Germinal center (tissue), 1 donor: ENCODE measurements at regions not wholly inside any gene's neighbourhood (a gene's known extent, or its start where the extent isn't known, plus 50 kb on each side); places are given as distances from the start of the nearest gene placed in this dataset.

Experiments
- DNase-seq: peaks from one replicate; pipeline ENCODE4 v3.0.0; 2012; ENCODE audit warnings: mixed read lengths, low spot score

DNA sequence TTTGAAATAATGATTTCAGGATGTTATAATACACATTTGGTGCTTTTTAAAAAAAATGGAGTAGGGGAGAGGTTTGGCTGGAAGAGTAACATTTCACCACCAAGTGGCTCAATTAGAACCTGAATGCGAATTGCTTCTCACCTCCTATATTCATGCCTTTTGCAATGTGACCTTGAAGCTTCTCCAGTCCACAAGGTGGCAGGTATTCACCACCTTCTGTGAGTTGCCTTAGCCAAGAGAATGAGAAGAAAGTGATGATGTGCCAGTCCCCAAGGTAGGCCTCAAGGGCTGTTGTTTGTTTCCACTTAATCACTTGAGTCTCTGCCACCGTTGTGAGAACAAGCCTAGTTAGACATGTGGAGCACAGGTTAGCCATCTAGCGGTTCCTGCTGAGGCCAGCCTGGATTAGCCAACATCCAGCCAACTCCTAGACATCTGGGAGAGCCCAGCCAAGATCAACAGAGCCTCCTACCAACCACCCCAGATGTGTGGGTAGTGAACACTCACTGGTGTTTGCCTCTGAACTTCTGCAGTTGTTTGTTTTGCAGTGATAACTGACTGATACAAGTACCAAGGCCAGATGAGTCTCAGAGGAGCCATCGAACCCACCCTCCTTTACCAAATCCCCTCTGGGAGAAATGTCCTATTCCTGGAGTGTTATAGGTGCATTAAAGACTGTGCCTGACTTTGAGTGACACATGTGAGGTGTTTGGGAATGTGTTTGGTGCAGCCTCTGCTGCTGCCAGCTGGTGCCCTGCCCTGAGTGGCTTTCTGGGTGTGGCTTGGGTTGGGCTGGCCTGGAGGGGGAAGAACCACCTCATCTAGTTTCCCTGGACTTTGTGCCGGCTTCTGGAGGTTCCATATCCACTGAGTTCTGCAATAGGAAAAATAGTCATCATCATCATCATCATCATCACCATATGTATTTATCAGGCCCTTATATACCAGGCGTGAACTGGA, 132.5 kb upstream of the RFLNA start:
- no peak for DNase-seq

DNA sequence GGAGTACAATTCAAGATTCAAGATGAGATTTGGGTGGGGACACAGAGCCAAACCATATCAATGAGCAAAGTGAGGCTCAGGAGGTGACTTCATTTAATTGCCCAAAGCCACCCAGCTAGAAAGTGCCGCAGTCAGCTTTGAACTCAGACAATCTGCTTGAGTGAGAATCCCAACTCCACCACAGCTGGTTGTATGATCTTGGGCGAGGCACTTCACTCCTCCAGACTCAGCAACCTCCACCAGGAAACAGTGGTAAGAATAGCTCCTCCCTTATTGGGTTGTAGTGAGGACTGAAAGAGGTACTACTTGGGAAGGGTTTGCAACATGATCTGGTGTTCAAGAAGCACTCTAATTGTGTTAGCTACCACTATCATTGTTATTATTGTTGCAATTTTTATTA, 129.2 kb upstream of the RFLNA start:
- no peak for DNase-seq

DNA sequence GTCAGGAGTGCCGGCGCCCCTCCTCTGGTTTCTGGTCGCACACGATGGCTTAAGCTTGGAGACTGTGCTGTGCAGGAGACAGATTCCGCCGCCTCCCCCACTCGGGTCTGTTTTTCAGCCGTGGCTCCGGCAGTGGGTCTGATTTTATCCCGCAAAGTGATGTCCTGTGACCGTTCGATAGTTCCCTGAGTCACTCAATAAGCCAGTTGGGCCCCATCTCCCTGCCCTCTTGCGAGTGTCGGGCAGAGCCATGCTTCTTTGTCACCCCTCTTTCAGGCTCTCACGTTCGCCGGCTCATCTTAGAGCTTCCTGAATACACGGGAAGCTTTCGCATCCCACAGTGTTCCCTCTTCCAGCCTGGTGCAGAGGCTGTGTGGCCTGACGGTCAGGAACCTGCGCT, 127.8 kb upstream of the RFLNA start:
- no peak for DNase-seq

DNA sequence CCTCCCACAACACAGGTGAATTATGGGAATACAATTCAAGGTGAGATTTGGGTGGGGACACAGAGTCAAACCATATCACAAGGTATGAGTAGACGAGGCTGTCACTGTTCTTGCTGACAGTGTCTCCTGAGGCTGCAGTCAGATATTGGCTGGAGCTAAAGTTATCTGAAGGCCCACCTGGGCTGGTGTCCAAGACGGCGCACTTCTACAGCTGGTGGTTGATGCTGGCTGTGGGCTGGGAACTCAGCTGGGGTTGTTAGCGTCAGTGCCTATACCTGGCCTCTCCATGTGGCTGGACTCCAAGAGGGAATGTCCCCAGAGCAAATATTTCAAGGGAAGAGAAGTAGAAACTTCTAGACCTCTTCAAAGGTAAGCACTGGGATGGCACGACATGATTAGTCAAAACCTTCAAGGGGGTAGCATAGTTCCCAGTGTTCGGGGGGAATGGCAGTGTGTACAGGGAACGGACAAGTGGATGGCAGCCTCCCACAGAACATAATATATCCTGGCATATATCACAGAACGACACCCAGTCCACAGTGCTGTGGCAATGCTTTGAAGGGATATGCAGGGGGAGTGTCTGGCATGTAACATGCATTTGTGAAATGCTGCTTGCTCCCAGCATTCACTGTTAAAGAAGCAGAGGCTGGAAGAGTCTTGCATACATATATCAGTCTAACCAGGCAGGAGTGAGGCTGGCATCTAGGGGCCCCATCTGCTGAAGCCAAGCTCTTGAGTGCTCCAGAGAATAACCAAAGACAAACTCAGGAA, 126.7 kb upstream of the RFLNA start:
- no peak for DNase-seq

DNA sequence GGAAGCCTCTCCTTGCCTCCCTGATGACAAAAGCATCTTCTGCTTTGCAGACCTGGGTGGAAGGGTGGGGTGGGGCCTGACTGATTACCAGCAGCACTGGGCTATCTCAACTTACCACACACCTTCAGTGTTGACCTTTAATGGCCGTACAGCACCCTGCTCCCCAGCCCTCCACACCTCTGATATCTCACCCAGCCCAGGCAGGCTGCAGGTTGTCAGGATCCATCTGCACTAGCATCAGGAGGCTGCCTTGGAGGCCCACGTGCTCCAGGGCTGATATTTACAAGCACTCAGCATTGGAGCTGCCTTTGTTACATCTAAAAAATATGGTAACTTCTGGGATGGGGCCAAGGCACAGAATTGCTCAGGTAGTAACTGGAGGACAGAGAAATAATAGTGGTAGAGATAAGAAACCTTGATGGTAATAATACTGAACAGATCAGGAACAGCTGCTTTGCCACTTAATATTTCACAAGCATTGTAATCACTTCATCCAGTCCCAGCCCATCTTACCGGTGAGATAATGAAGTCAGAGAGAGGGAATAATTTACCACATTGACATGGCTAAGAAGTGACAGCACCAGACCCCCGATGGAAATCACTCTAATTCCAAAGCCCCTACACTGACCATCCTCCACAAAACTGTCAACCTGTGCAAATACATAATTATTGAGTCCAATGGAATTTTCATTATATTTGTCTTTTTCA, 125.2 kb upstream of the RFLNA start:
- DNase-seq = no peak

DNA sequence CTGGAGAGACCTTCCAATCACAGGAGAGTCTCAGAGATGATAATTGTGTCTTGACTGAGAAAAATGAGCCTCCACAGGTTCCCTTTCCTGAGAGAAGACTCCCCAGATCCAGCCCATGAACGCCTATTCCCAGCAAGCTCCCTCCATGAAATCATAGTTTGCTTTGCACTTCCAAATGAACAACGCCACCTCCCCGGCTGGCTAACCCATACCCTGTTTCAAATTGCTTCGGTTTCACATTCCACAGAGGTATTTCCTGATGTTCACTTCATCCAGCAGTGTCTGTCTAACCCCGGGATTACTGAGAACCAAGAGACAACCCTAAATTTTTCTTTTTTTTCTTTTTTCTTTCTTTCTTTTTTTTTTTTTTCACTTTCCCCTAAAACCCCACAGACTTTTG, 124.1 kb upstream of the RFLNA start:
- no peak for DNase-seq

DNA sequence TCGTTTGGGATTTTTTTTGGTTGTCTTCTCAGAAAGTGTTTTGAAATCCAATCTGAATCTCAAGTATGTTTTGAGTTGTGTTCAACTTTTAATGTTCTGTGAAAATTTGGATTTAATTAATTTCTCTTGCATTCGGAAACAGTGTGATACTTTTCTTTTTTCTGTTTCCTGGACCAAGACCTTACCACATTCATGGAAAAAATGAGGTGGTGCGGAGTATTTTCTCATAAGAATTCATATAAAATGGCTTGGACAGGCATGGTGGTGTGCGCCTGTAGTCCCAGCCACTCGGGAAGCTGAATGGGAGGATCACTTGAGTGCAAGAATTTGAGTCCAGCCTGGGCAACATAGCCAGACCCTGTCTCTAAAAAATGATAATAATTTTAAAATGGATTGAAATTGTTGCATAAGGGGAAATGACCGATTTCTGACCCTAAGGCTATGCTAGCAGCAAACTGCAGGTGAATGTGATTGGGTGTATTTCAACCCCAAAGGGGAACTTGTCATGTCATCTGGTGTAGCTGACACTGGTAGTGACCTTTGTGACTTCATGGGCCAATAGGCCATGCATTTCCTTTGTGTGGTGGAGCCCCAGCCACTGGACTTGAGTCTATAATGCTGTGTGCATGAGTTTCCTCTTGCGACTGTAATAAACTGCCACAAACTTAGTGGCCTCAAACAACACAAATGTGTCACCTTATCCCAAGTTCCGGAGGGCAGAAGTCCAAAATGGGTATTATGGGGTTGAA, 123.5 kb upstream of the RFLNA start:
- DNase-seq = no peak

DNA sequence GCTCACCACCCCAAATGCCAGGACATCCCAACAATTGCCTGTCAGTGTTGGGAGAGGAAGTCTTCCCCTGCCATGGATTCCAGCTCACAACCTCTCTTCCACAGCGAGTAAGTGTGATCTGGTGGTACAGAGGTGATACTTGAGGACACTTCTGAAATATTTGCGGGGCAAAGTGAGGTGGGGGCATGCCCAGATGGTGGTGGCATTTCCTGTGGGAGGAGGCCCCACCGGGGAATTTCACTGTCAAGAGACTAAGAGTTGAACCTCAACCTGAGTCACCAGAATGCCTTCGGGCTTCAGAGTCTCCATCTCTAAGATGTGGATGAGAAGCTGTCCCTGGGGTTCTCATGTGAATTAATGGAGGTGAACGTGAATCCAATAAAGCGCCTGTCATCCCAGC, 122.3 kb upstream of the RFLNA start:
- DNase-seq = no peak

DNA sequence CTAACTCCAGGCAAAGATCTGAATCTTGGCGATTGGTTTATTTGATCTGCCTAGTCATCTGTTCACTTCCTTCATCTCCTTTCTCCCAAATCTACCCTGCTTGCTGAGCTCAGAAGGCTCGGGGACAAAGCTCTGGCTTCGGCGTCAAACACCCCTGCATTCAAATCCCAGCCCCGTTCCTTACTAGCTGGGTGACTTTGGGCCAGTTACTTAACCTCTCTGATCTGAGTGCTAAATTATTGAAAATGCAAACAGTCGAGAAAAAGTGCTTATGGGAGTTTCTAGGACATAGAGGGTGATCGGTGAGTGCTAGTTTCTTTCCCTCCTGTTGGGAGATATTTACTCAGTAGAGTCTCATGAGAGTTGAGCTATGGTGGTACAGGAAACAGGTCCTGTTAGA, 121.2 kb upstream of the RFLNA start:
- no peak for DNase-seq

DNA sequence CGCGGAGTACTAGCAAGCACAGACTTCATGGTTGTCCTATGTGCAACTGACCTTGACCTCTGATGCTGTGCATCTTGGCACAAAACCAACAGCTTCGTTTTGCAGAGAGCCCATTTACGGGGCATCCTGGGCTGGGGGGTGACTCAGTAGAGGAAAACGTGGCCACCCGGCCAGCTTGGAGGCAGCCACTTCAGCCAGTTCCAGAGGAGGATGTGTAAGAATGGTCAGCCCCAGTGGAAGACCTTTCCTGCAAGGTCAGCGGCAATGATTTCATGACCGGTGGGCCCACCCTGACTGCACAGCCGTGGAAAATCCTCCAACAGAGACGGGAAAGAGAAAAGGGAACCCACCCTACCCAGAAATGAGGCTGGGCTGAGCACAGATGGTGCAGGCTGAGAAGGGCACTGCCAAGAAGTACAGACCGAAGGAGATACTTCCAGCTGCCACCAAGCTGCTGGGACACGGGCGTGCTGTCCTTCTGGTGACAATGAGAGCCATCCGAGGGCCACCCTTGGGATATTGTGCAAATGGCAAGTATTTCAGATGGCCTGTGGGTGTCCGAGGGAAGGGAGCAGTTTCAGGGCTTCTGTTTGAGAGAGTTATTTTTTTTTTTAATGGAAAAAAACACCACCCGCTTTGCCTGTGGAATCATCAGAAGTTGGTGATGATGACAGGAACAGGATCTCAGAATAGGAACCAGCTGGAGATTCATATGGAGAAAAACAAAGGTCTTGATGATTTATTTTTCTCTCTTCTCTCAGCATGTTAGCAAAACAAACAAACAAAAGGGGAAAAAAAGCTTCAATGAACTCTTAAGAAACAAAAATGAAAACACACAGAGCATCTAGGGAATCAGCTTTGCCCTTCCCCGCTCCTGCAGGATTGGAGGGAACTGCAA, 120.2 kb upstream of the RFLNA start:
- DNase-seq = no peak

DNA sequence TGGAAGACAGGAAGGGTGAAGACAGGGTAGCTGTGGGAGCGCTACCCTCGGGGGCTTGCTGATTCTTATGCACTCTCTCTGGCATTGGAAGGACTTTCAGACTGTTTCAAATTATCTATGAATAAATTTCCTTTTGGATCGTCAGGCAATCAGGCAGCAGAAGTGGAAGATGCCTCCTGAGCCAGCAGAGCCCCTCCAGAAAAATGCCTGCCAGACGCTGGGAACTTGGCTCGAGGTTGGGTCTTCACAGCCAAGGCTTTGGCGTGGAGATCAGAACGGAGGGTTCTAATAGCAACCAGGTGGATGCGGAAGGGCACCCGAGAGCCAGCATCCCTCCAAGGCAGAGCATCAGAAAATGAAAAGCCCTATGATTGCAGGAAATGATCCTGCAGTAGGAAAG, 119.2 kb upstream of the RFLNA start:
- no peak for DNase-seq

DNA sequence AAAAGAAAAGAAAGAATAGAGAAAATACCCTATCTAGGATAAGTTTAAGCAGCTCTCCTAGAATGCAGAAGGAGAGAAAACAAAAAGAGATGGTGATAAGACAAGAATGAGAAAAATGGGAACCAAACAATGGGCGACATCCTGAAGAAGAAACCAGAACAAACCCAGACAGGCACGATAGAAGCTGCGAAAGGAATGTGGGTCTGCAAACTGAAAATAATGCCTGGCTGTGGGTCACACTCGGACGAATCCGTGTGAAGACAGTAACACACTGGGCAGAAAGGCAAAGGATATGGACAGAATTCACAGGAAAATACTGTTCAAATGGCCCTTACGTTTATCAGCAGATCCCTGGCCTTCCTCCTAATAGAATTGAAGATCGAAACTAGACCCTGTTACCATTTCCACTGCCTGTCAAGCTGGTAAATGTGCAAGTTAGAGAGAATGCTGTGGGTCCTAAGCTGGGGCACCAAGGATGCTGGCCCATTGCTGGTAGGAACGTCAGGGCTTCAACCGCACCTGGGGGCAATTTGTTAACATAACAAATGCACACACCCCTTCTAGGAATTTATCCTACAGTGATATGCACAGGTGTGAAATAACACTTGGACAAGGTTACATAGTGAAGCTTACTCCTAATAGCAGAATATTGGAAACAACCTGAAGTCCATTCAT, 117.5 kb upstream of the RFLNA start:
- no peak for DNase-seq

DNA sequence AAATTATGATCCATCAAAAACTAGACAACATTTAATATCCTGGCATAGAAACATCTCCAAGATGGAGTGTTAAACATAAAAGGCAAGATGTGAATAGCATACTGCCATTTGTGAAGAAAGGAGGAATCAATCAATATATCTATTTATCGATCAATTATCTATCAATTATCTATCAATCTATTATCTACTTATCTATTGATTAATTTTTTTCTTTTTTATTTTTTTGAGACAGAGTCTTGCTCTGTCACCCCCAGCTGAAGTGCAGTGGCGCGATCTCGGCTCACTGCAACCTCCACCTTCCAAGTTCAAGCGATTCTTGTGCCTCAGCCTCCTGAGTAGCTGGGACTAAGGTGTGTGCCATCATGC, 117.0 kb upstream of the RFLNA start:
- no peak for DNase-seq

DNA sequence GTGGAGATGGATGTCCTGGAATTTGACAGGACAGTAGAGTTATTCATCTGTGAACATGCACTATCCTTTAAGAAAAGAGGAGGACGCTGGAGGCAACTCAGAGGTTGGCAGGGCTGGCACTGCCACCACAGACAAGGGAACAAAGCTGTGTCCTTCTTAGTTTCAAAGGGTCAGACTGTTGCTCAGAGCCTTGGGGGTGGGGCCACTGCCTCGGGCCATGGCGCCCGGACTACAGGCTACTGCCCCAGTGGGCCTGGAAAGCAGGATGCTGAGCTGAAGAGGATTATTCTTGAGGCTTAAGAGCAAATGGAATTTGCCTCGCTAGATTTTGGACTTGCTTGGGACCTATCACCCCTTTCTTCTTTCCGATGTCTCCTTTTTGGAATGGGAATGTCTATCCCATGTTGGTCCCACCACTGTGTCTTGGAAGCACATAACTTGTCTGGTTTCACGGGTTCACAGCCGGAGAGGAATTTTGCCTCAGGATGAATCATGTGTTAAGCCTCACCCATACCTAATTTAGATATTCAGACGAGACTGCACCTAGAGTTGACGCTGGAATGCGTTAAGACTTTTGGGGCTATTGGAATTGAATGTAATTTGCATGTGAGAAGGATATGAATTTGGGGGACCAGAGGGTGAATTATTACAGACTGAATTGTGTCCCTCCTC, 114.8 kb upstream of the RFLNA start:
- DNase-seq = no peak

DNA sequence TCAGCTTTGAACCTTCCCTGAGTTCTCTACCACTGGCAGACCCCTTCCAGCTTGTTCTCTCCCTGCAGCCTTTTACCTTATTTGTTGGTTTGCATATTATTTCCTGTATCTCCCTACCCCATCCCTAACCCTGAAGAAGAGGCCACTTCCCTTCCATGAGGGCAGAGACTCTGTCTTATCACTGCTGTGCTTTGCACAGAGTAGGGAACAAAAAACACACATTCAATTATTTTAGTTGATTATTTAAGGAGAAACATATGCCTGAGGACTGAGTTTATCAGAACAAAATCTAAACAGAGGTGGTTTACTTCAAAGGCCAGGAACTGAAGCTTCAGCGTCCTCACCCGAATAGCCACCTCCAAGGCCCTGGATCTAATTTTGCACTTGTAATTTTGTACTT, 111.7 kb upstream of the RFLNA start:
- DNase-seq = no peak

DNA sequence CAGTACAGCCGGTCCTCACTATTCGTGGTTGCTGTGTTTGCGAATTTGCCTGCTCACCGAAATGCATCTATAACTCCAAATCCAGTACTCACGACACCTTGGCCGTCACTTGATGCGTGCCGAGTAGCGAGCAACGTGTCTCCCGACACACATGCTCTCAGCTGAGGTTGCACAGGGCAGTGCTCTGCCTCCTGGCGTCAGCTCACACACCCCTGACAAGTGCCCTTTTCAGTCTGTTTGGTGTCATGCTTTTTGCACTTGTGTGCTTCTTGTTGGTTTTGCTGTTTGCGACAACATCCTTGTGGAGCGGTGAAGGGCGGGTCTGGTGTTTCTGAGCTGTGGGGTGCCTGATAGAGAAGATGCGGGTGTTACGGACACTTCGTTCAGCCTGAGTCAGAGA, 110.4 kb upstream of the RFLNA start:
- DNase-seq = no peak

DNA sequence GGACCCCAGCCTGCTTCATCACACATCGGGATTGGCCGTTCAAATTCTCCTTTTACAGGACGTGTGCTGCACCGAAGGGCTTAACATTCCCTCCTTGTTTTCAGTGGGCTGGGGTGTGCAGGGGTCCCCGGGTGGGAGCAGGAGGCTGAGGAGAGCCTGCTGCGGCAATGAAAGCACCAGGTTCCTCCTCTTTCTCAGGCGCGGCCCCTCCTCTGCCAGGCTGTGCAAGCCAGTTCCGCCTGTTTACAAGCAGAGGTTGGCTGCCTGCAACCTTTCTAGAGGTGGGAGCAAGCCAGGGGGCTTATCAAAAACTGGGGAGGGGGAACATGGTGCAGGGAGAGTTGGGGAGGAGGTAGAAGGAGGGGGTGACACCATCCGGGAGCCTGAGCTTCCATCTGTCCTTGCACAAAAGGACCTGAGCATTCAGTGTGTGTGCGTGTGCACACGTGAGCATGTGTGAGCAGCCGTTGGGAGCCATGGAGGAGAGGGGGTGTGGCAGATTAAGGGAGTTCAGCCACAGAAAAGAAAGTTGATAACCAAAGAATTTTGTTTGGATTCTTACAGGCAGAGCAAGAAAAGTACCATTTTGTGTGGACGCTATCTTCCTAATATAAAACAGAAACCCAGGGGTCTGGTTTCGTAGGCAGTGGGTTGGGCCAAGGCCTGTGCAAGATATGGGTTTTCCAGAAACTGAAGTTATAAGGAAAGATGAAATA, 108.8 kb upstream of the RFLNA start:
- DNase-seq = no peak

DNA sequence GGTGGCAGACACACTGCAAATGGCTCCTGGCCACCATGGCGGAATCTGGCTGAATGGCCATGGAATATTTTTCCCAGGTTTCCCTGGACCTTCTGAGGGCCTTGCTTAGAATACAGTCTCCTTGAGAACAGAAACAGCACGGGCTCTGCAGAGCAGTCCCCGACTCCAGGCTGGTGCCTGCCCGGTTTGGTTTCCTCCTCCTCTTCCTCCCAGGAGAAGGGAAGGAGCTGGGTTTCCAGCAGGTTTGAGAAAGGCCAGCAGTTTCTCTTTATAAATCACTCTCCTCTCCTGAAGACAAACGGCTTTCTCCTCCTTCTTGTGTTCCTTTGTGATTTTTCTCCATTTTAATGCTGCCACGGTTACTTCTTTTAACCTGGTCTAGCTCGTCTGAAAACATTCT, 106.8 kb upstream of the RFLNA start:
- DNase-seq = no peak
